K562 (cell line): ENCODE measurements at regions not wholly inside any gene's neighbourhood (a gene's known extent, or its start where the extent isn't known, plus 50 kb on each side); places are given as distances from the start of the nearest gene placed in this dataset.
"Not testable (repeated sequence)": the region's sequence is repeated elsewhere in the genome, so short reads cannot be mapped to it uniquely, and the experiment has no call there.

ENCODE experiments used
- EP400 ChIP-seq: fragments of 450-650 bp; IDR thresholded peaks from 2 replicates; pipeline ENCODE4 v1.6.1; 2017; ENCODE audit warnings: antibody characterized with exemption, mild to moderate bottlenecking, moderate library complexity
- REST ChIP-seq, 2 experiments: fragments of 450-650 bp; formaldehyde crosslinking in 1 of 2; IDR thresholded peaks; 2 replicates each; pipeline versions ENCODE4 v1.4.0 to v1.6.1; 2014 to 2020; ENCODE audit warnings: mild to moderate bottlenecking in 2 of 2, borderline replicate concordance in 1 of 2, low read depth in 1 of 2

GRCh38 chr3:143181977-143182376 lies 62.4 kb downstream of the CHST2 start (continued):
- TF ChIP-seq REST (IDR thresholded peaks at IDR 0.05; ENCODE audit: borderline replicate concordance) = peak; percentile 19; the same call in 1 of the 2 replicates
- TF ChIP-seq REST (CRISPR knock-in tag; IDR thresholded peaks at IDR 0.05; ENCODE audit: low read depth) = not testable (repeated sequence)
- TF ChIP-seq EP400 = 0 out of 2 replicates have a peak, but pooled peaks have one; percentile 6
